Epidermal melanocyte (primary cell): ENCODE measurements at regions not wholly inside any gene's neighbourhood (a gene's known extent, or its start where the extent isn't known, plus 50 kb on each side); places are given as distances from the start of the nearest gene placed in this dataset.
"Not testable (repeated sequence)": the region's sequence is repeated elsewhere in the genome, so short reads cannot be mapped to it uniquely, and the experiment has no call there.

Source experiments
- DNase-seq: peaks from one replicate; pipeline ENCODE4 v3.0.0; 2011; ENCODE audit warnings: low spot score; ENCODE audit not compliant: insufficient read length

GRCh38 chr6:120805276-120805675 lies 529.0 kb downstream of the TBC1D32 start:
- DNase-seq, result no peak

- DNase-seq, result no peak
Observed at GRCh38 chr6:120804612-120805011, 529.7 kb downstream of the TBC1D32 start.

- DNase-seq, result no peak
Observed at GRCh38 chr6:120786682-120787081, 547.6 kb downstream of the TBC1D32 start.

GRCh38 chr6:120786256-120786655 lies 548.0 kb downstream of the TBC1D32 start:
- DNase-seq, result no peak

GRCh38 chr6:120785459-120786086 lies 548.7 kb downstream of the TBC1D32 start:
- no peak for DNase-seq

GRCh38 chr6:120779441-120779840 lies 554.8 kb downstream of the TBC1D32 start:
- no peak for DNase-seq

GRCh38 chr6:120775698-120776097 lies 558.6 kb downstream of the TBC1D32 start:
- no peak for DNase-seq

- DNase-seq, result no peak
Observed at GRCh38 chr6:120774275-120774674, 560.0 kb downstream of the TBC1D32 start.

- no peak for DNase-seq
Observed at GRCh38 chr6:120771019-120771418, 563.3 kb downstream of the TBC1D32 start.

- DNase-seq, result no peak
Observed at GRCh38 chr6:120764312-120764711, 570.0 kb downstream of the TBC1D32 start.

GRCh38 chr6:120759570-120759969 lies 574.7 kb downstream of the TBC1D32 start:
- DNase-seq, result no peak

- not testable (repeated sequence) for DNase-seq
Observed at GRCh38 chr6:120748574-120748973, 585.7 kb downstream of the TBC1D32 start.

GRCh38 chr6:120736740-120737139 lies 597.5 kb downstream of the TBC1D32 start:
- DNase-seq, result no peak

- no peak for DNase-seq
Observed at GRCh38 chr6:120735641-120736040, 598.6 kb downstream of the TBC1D32 start.

- no peak for DNase-seq
Observed at GRCh38 chr6:120711255-120711654, 623.0 kb downstream of the TBC1D32 start.

GRCh38 chr6:120700001-120700400 lies 634.3 kb downstream of the TBC1D32 start:
- DNase-seq, result no peak

GRCh38 chr6:120686492-120686891 lies 647.8 kb downstream of the TBC1D32 start:
- DNase-seq, result no peak

GRCh38 chr6:120682145-120682544 lies 652.1 kb downstream of the TBC1D32 start:
- DNase-seq, result no peak

GRCh38 chr6:120681204-120681603 lies 653.1 kb downstream of the TBC1D32 start:
- DNase-seq, result no peak

GRCh38 chr6:120675886-120676285 lies 658.4 kb downstream of the TBC1D32 start:
- no peak for DNase-seq

- no peak for DNase-seq
Observed at GRCh38 chr6:120671519-120671918, 662.8 kb downstream of the TBC1D32 start.

GRCh38 chr6:120652506-120652905 lies 681.8 kb downstream of the TBC1D32 start:
- no peak for DNase-seq

- no peak for DNase-seq
Observed at GRCh38 chr6:120648713-120649112, 685.6 kb downstream of the TBC1D32 start.

GRCh38 chr6:120646101-120646500 lies 688.2 kb downstream of the TBC1D32 start:
- no peak for DNase-seq
